HCT116 (cell line): ENCODE measurements at regions not wholly inside any gene's neighbourhood (a gene's known extent, or its start where the extent isn't known, plus 50 kb on each side); places are given as distances from the start of the nearest gene placed in this dataset.

Experiments
- ATAC-seq: fragments of 200-7000 bp; cut with Tn5 transposase; 2 replicates; pipeline ENCODE4 v1.9.1; 2020; ENCODE audit warnings: mild to moderate bottlenecking, moderate library complexity
- BruUV-seq: library from RNA; stranded (reverse); fragments of 400-500 nt; replicated peaks from 2 replicates; lab custom pipeline; 2021; lab: Mats Ljungman, UMichigan
- CTCF ChIA-PET: fragments of 300-600 bp; sonication (Branson Sonifier 250); formaldehyde crosslinking; loops from one replicate; lab custom pipeline; 2021; ENCODE audit warnings: antibody characterized with exemption; lab: Charles Lee
- POLR2A ChIA-PET: fragments of 300-600, 350-600 bp; sonication (Branson Sonifier 250); formaldehyde crosslinking; loops from one replicate; lab custom pipeline; 2021; ENCODE audit warnings: antibody characterized with exemption; lab: Charles Lee
- RAD21 ChIA-PET, 2 experiments: fragments of 300-600 bp; sonication (Branson Sonifier 250); formaldehyde crosslinking; loops; one replicate each; lab custom pipeline; 2023; ENCODE audit warnings: low total read pairs in 2 of 2; ENCODE audit not compliant: uncharacterized antibody in 2 of 2, unreplicated experiment in 2 of 2, low non-redundant PET in 1 of 2; lab: Charles Lee
- DNase-seq: peaks from one replicate; pipeline ENCODE4 v3.0.0-alpha.2; 2010; ENCODE audit warnings: low read depth, low spot score
- H2AFZ ChIP-seq: fragments of 200-600 bp; shearing (Covaris generic), sonication (generic); 2 replicates; pipeline ENCODE4 v1.6.1; 2017; ENCODE audit warnings: low read depth, mixed run types, mixed read lengths, antibody characterized with exemption, low read length; ENCODE audit not compliant: poor library complexity, severe bottlenecking
- H3K27ac ChIP-seq: 2 replicates; pipeline ENCODE4 v1.5.1; 2012; ENCODE audit warnings: low read depth, low read length
- H3K27me3 ChIP-seq: fragments of 200-600 bp; sonication (generic); 2 replicates; pipeline ENCODE4 v1.6.1; 2016; ENCODE audit warnings: mixed run types, low read length, mixed read lengths; ENCODE audit not compliant: insufficient read depth
- H3K36me3 ChIP-seq, 2 experiments: fragments of 200-500 bp in 1 of 2; fragments of 200-600 bp in 1 of 2; sonication (Bioruptor generic) in 1 of 2; sonication (generic) in 1 of 2; 2 replicates each; pipeline versions ENCODE4 v1.5.1 to v1.6.1; 2014 to 2016; ENCODE audit warnings: low read length in 2 of 2, inconsistent platforms in 1 of 2, mixed read lengths in 1 of 2, mixed run types in 1 of 2; ENCODE audit not compliant: insufficient read depth in 2 of 2, control insufficient read depth in 1 of 2
- H3K4me1 ChIP-seq, 2 experiments: fragments of 200-600 bp in 1 of 2; sonication (generic) in 1 of 2; 2 replicates each; pipeline versions ENCODE4 v1.5.1 to v1.6.1; 2012 to 2017; ENCODE audit warnings: low read length in 2 of 2, inconsistent platforms in 1 of 2, mild to moderate bottlenecking in 1 of 2, mixed read lengths in 1 of 2, mixed run types in 1 of 2, moderate library complexity in 1 of 2; ENCODE audit not compliant: insufficient read depth in 2 of 2, control insufficient read depth in 1 of 2
- H3K4me2 ChIP-seq: fragments of 200-600 bp; sonication (generic); 2 replicates; pipeline ENCODE4 v1.6.1; 2017; ENCODE audit warnings: mixed run types, low read length, mixed read lengths
- H3K4me3 ChIP-seq, 2 experiments: fragments of 200-600 bp in 1 of 2; sonication (generic) in 1 of 2; replicated peaks in 1 of 2; 2 replicates each; pipeline ENCODE4 v1.5.1; 2011 to 2016; ENCODE audit warnings: low read length in 2 of 2, control low read depth in 1 of 2, low read depth in 1 of 2, mild to moderate bottlenecking in 1 of 2, mixed read lengths in 1 of 2, mixed run types in 1 of 2
- H3K79me2 ChIP-seq: fragments of 200-600 bp; sonication (generic); 2 replicates; pipeline ENCODE4 v1.6.1; 2017; ENCODE audit warnings: mild to moderate bottlenecking, mixed run types, low read length, moderate library complexity, mixed read lengths; ENCODE audit not compliant: insufficient read depth
- H3K9ac ChIP-seq: fragments of 200-600 bp; sonication (generic); 2 replicates; pipeline ENCODE4 v1.6.1; 2016; ENCODE audit warnings: low read length, mixed read lengths
- H3K9me2 ChIP-seq: fragments of 200-600 bp; sonication (generic), shearing (Covaris generic); 2 replicates; pipeline ENCODE4 v1.6.1; 2017; ENCODE audit warnings: mixed run types, mild to moderate bottlenecking, moderate library complexity; ENCODE audit not compliant: insufficient read depth
- H3K9me3 ChIP-seq, 2 experiments: fragments of 200-500 bp in 1 of 2; fragments of 200-600 bp in 1 of 2; sonication (Bioruptor generic) in 1 of 2; sonication (generic) in 1 of 2; 2 replicates each; pipeline ENCODE4 v1.6.1; 2014 to 2017; ENCODE audit warnings: low read length in 2 of 2, mixed read lengths in 2 of 2, inconsistent platforms in 1 of 2, low read depth in 1 of 2, mild to moderate bottlenecking in 1 of 2, mixed run types in 1 of 2, moderate library complexity in 1 of 2; ENCODE audit not compliant: control insufficient read depth in 1 of 2, insufficient read depth in 1 of 2
- H4K20me1 ChIP-seq: fragments of 200-600 bp; sonication (generic), shearing (Covaris generic); 2 replicates; pipeline ENCODE4 v1.6.1; 2017; ENCODE audit warnings: mixed run types, mild to moderate bottlenecking, moderate library complexity; ENCODE audit not compliant: insufficient read depth
- CBX3 ChIP-seq: IDR thresholded peaks from 2 replicates; pipeline ENCODE4 v1.6.1; 2012; ENCODE audit warnings: low read depth
- CEBPB ChIP-seq: IDR thresholded peaks from 2 replicates; pipeline ENCODE4 v1.6.1; 2012; ENCODE audit warnings: low read depth
- EGR1 ChIP-seq: IDR thresholded peaks from 2 replicates; pipeline ENCODE4 v1.6.1; 2012; ENCODE audit warnings: low read depth
- ELF1 ChIP-seq: IDR thresholded peaks from 2 replicates; pipeline ENCODE4 v1.6.1; 2012; ENCODE audit warnings: low read depth, borderline replicate concordance
- EZH2 ChIP-seq: fragments of 200-600 bp; sonication (generic); IDR thresholded peaks from 2 replicates; pipeline ENCODE4 v1.6.1; 2017; ENCODE audit warnings: antibody characterized with exemption, mixed run types
- EZH2phosphoT487 ChIP-seq: fragments of 200-600 bp; IDR thresholded peaks from 2 replicates; pipeline ENCODE4 v1.6.1; 2018; ENCODE audit warnings: antibody characterized with exemption, borderline replicate concordance
- FOSL1 ChIP-seq: IDR thresholded peaks from 2 replicates; pipeline ENCODE4 v1.6.1; 2012; ENCODE audit warnings: low read depth
- POLR2A ChIP-seq: IDR thresholded peaks from 2 replicates; pipeline ENCODE4 v1.7.0; 2011; ENCODE audit warnings: borderline replicate concordance; ENCODE audit not compliant: insufficient read depth, insufficient read length; ENCODE audit errors: extremely low read depth
- POLR2AphosphoS5 ChIP-seq: IDR thresholded peaks from 2 replicates; pipeline ENCODE4 v1.6.1; 2011; ENCODE audit warnings: mild to moderate bottlenecking, low read depth, low read length, moderate library complexity
- RAD21 ChIP-seq: IDR thresholded peaks from 2 replicates; pipeline ENCODE4 v1.6.1; 2012; ENCODE audit warnings: low read depth, mild to moderate bottlenecking
- SIN3A ChIP-seq: IDR thresholded peaks from 2 replicates; pipeline ENCODE4 v1.6.1; 2012; ENCODE audit warnings: low read depth
- SRF ChIP-seq: IDR thresholded peaks from 2 replicates; pipeline ENCODE4 v1.6.1; 2012; ENCODE audit warnings: low read depth
- YY1 ChIP-seq: IDR thresholded peaks from 2 replicates; pipeline ENCODE4 v1.6.1; 2011; ENCODE audit warnings: low read length, low read depth, moderate library complexity, mild to moderate bottlenecking; ENCODE audit not compliant: insufficient replicate concordance; ENCODE audit errors: extremely low read depth
- ZNF274 ChIP-seq: fragments of 200-500 bp; sonication (Bioruptor generic); IDR thresholded peaks from 2 replicates; pipeline ENCODE4 v1.6.1; 2014; ENCODE audit warnings: mild to moderate bottlenecking, low read depth, low read length, inconsistent platforms
- intact Hi-C: fragments of 100-400 bp; cut with micrococcal nuclease; formaldehyde crosslinking; loops from 2 replicates; pipeline ENCODE4 v1.10.0; 2022
- TF ChIP-seq, protein P1 (sequence below): IDR thresholded peaks from 2 replicates; pipeline ENCODE4 v1.6.1; 2012
- TF ChIP-seq, protein P2 (sequence below), 3 experiments: fragments of 200-600 bp in 1 of 3; sonication (generic) in 1 of 3; IDR thresholded peaks in 2 of 3; conservative IDR thresholded peaks in 1 of 3; 2 replicates each; pipeline ENCODE4 v1.5.1; 2012 to 2017; ENCODE audit warnings: low read depth in 2 of 3, low read length in 2 of 3, antibody characterized with exemption in 1 of 3, borderline replicate concordance in 1 of 3, control low read depth in 1 of 3, mild to moderate bottlenecking in 1 of 3, mixed read lengths in 1 of 3, mixed run types in 1 of 3, moderate library complexity in 1 of 3; ENCODE audit not compliant: insufficient read depth in 1 of 3
- TF ChIP-seq, protein P3 (sequence below): IDR thresholded peaks from 2 replicates; pipeline ENCODE4 v1.6.1; 2012
- TF ChIP-seq, protein P4 (sequence below): IDR thresholded peaks from 2 replicates; pipeline ENCODE4 v1.6.1; 2011; ENCODE audit warnings: mild to moderate bottlenecking, low read length, moderate library complexity; ENCODE audit not compliant: insufficient replicate concordance; ENCODE audit errors: extremely low read depth
- TF ChIP-seq, protein P5 (sequence below): IDR thresholded peaks from 2 replicates; pipeline ENCODE4 v1.6.1; 2012; ENCODE audit warnings: low read depth

DNA sequence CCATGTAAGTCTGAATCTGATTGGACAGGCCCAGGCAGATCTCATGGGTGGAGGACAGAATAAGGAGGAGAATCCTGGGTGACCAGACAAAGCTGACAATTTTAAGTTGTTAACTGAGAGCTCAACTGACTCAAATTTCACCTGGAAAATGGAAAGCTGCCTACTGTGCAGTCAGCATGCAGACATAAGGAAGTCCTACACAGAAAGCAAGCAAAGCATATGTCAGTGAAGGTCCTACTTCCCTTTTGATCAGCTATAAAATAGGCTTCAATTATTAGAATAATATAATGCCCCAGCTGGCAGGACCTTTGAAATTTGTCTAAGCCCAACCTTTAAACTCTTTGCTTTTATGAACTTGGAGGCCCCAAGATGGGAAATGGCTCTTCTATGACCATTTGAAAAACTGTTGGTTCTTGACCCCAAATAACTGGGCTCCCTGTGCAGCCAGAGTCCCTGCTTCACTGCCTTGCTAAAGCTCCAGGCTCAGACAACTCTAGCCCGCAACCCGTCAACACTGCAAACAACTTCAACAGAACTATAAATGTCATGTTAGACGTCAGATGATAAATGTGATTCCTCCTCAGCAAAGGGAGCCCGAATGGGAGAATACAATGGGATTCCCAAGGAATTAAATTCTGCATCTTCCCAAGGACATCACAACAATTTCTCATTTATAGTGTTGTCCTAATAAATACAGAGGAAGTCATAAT, 118.9 kb upstream of the ADRA1B start:
- Histone ChIP-seq H3K9me2 (no peaks in the 10 kb centered on the region), H3K79me2 (no peaks in the 10 kb centered on the region), H3K4me3 (no peak overlapping the region), H3K27me3 (no peaks in the 10 kb centered on the region), H3K9ac (no peak overlapping the region), H3K9me3 (no peaks in the 10 kb centered on the region), H3K4me2 (no peak overlapping the region), H4K20me1 (no peaks in the 10 kb centered on the region), H2AFZ (no peak overlapping the region), H3K36me3 (no peaks in the 10 kb centered on the region), H3K27ac (no peak overlapping the region), H3K4me1 (no peaks in the 10 kb centered on the region)
- CTCF ChIA-PET = no interaction called here
- TF ChIP-seq, protein P1, sequence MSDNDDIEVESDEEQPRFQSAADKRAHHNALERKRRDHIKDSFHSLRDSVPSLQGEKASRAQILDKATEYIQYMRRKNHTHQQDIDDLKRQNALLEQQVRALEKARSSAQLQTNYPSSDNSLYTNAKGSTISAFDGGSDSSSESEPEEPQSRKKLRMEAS = no peak
- TF ChIP-seq SIN3A (no peak), YY1 (no peak), EZH2phosphoT487 (no peak), ELF1 (no peak), POLR2A (no peak), RAD21 (no peak), CEBPB (no peak), EZH2 (no peak), CBX3 (no peak), FOSL1 (no peak), SRF (no peak), POLR2AphosphoS5 (no peak), EGR1 (no peak), ZNF274 (no peak)
- TF ChIP-seq, protein P2, sequence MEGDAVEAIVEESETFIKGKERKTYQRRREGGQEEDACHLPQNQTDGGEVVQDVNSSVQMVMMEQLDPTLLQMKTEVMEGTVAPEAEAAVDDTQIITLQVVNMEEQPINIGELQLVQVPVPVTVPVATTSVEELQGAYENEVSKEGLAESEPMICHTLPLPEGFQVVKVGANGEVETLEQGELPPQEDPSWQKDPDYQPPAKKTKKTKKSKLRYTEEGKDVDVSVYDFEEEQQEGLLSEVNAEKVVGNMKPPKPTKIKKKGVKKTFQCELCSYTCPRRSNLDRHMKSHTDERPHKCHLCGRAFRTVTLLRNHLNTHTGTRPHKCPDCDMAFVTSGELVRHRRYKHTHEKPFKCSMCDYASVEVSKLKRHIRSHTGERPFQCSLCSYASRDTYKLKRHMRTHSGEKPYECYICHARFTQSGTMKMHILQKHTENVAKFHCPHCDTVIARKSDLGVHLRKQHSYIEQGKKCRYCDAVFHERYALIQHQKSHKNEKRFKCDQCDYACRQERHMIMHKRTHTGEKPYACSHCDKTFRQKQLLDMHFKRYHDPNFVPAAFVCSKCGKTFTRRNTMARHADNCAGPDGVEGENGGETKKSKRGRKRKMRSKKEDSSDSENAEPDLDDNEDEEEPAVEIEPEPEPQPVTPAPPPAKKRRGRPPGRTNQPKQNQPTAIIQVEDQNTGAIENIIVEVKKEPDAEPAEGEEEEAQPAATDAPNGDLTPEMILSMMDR (IDR thresholded peaks at IDR 0.05 in 2 of 3, conservative IDR thresholded peaks at IDR 0.05 in 1 of 3; ENCODE audit: borderline replicate concordance in 1 of 3, insufficient read depth in 1 of 3, low read depth in 2 of 3, low read length in 2 of 3) = no peak
- TF ChIP-seq, protein P3, sequence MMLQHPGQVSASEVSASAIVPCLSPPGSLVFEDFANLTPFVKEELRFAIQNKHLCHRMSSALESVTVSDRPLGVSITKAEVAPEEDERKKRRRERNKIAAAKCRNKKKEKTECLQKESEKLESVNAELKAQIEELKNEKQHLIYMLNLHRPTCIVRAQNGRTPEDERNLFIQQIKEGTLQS = no peak
- TF ChIP-seq, protein P4, sequence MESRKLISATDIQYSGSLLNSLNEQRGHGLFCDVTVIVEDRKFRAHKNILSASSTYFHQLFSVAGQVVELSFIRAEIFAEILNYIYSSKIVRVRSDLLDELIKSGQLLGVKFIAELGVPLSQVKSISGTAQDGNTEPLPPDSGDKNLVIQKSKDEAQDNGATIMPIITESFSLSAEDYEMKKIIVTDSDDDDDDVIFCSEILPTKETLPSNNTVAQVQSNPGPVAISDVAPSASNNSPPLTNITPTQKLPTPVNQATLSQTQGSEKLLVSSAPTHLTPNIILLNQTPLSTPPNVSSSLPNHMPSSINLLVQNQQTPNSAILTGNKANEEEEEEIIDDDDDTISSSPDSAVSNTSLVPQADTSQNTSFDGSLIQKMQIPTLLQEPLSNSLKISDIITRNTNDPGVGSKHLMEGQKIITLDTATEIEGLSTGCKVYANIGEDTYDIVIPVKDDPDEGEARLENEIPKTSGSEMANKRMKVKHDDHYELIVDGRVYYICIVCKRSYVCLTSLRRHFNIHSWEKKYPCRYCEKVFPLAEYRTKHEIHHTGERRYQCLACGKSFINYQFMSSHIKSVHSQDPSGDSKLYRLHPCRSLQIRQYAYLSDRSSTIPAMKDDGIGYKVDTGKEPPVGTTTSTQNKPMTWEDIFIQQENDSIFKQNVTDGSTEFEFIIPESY = no peak
- TF ChIP-seq, protein P5, sequence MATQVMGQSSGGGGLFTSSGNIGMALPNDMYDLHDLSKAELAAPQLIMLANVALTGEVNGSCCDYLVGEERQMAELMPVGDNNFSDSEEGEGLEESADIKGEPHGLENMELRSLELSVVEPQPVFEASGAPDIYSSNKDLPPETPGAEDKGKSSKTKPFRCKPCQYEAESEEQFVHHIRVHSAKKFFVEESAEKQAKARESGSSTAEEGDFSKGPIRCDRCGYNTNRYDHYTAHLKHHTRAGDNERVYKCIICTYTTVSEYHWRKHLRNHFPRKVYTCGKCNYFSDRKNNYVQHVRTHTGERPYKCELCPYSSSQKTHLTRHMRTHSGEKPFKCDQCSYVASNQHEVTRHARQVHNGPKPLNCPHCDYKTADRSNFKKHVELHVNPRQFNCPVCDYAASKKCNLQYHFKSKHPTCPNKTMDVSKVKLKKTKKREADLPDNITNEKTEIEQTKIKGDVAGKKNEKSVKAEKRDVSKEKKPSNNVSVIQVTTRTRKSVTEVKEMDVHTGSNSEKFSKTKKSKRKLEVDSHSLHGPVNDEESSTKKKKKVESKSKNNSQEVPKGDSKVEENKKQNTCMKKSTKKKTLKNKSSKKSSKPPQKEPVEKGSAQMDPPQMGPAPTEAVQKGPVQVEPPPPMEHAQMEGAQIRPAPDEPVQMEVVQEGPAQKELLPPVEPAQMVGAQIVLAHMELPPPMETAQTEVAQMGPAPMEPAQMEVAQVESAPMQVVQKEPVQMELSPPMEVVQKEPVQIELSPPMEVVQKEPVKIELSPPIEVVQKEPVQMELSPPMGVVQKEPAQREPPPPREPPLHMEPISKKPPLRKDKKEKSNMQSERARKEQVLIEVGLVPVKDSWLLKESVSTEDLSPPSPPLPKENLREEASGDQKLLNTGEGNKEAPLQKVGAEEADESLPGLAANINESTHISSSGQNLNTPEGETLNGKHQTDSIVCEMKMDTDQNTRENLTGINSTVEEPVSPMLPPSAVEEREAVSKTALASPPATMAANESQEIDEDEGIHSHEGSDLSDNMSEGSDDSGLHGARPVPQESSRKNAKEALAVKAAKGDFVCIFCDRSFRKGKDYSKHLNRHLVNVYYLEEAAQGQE = no peak
- POLR2A ChIA-PET = no interaction called here
- no peak for ATAC-seq
- intact Hi-C loops = no loop called here
- RAD21 ChIA-PET = no interaction called here
- no peak for DNase-seq
- no TSS peak for BruUV-seq
